ENCODE measurements at regions not wholly inside any gene's neighbourhood (a gene's known extent, or its start where the extent isn't known, plus 50 kb on each side); places are given as distances from the start of the nearest gene placed in this dataset.

GRCh38 chr3:194785315-194785714, 99.6 kb downstream of the FAM43A start:
- Histone ChIP-seq H3K9ac (ENCODE audit: low read length) (no peak overlapping the region), H3K27me3 (replicated peaks; ENCODE audit: insufficient read depth, low read length) (no peaks in the 10 kb centered on the region), H3K4me2 (ENCODE audit: low read depth, low read length) (no peak overlapping the region), H3F3A (ENCODE audit: insufficient read depth, low read length) (no peaks in the 10 kb centered on the region), H3K36me3 (replicated peaks; ENCODE audit: insufficient read depth, low read length) (no peaks in the 10 kb centered on the region), H3K4me3 (ENCODE audit: low read length) (no peak overlapping the region), H3K9me2 (replicated peaks; ENCODE audit: insufficient read depth, low read length) (no peaks in the 10 kb centered on the region), H4K20me1 (ENCODE audit: insufficient read depth, low read length) (no peaks in the 10 kb centered on the region), H3K9me3 (replicated peaks; ENCODE audit: insufficient read depth, low read length) (no peaks in the 10 kb centered on the region), H2AFZ (ENCODE audit: low read length) (no peak overlapping the region), H3K4me1 (ENCODE audit: low read length) (no peaks in the 10 kb centered on the region), H3K79me2 (ENCODE audit: low read length) (no peaks in the 10 kb centered on the region), H3K27ac (ENCODE audit: low read length) (no peak overlapping the region)
- TF ChIP-seq EZH2 (optimal IDR thresholded peaks at IDR 0.05; ENCODE audit: low read depth, low read length) (no peak), EZH2phosphoT487 (IDR thresholded peaks at IDR 0.05; ENCODE audit: low read length) (no peak)
- DNase-seq: no peak

DNA sequence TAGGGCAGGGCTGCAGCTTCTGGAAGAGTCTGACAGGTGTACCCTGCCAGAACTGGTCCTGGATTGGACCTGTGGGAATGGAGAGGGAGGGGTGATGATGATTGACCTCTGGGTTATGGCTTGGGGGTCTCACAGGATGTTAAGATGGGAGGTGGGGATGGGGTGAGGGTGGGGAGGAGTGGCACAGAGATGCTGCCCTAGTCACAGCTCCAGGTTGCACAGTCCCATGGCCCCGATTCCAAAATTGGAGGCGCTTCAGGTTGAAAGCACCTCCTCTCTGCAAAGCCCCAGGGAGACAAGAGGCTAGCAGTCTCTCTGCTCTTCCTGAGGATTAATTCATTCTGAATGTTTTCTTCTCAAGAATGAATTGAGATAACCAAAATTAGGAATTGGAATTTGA, 101.4 kb downstream of the FAM43A start:
- Histone ChIP-seq H3K4me3 (ENCODE audit: low read length) (no peak overlapping the region), H3K27me3 (replicated peaks; ENCODE audit: insufficient read depth, low read length) (no peaks in the 10 kb centered on the region), H2AFZ (ENCODE audit: low read length) (no peak overlapping the region), H3K9me3 (replicated peaks; ENCODE audit: insufficient read depth, low read length) (no peaks in the 10 kb centered on the region), H3K79me2 (ENCODE audit: low read length) (no peaks in the 10 kb centered on the region), H3K9me2 (replicated peaks; ENCODE audit: insufficient read depth, low read length) (no peaks in the 10 kb centered on the region), H4K20me1 (ENCODE audit: insufficient read depth, low read length) (no peaks in the 10 kb centered on the region), H3F3A (ENCODE audit: insufficient read depth, low read length) (no peaks in the 10 kb centered on the region), H3K4me2 (ENCODE audit: low read depth, low read length) (no peak overlapping the region), H3K9ac (ENCODE audit: low read length) (no peak overlapping the region), H3K36me3 (replicated peaks; ENCODE audit: insufficient read depth, low read length) (no peaks in the 10 kb centered on the region), H3K27ac (ENCODE audit: low read length) (no peak overlapping the region), H3K4me1 (ENCODE audit: low read length) (no peaks in the 10 kb centered on the region)
- TF ChIP-seq EZH2phosphoT487 (IDR thresholded peaks at IDR 0.05; ENCODE audit: low read length) (no peak), EZH2 (optimal IDR thresholded peaks at IDR 0.05; ENCODE audit: low read depth, low read length) (no peak)
- TF ChIP-seq, protein P1, sequence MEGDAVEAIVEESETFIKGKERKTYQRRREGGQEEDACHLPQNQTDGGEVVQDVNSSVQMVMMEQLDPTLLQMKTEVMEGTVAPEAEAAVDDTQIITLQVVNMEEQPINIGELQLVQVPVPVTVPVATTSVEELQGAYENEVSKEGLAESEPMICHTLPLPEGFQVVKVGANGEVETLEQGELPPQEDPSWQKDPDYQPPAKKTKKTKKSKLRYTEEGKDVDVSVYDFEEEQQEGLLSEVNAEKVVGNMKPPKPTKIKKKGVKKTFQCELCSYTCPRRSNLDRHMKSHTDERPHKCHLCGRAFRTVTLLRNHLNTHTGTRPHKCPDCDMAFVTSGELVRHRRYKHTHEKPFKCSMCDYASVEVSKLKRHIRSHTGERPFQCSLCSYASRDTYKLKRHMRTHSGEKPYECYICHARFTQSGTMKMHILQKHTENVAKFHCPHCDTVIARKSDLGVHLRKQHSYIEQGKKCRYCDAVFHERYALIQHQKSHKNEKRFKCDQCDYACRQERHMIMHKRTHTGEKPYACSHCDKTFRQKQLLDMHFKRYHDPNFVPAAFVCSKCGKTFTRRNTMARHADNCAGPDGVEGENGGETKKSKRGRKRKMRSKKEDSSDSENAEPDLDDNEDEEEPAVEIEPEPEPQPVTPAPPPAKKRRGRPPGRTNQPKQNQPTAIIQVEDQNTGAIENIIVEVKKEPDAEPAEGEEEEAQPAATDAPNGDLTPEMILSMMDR (IDR thresholded peaks at IDR 0.05; ENCODE audit: low read length): no peak
- DNase-seq: no peak

DNA sequence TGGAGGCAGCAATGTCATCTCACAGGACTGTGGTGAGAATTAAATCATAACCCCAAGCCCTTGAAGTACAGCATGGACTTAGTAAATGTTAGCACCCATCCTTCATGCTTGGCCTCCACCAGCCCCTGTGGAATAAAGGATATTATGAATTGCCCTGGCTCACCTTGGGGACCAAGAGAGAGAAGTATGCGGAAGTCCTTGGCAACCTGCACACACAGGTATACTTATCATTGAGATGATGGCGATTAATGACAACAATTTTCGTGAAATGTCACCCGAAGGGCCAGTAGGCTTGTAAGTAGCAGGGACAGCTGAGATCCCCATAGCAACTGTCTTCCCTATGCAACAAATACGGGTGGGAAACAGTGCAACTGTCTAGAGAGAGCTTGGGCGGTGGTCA, 102.0 kb downstream of the FAM43A start:
- Histone ChIP-seq H3K9me3 (replicated peaks; ENCODE audit: insufficient read depth, low read length) (no peaks in the 10 kb centered on the region), H3K9me2 (replicated peaks; ENCODE audit: insufficient read depth, low read length) (no peaks in the 10 kb centered on the region), H3F3A (ENCODE audit: insufficient read depth, low read length) (no peaks in the 10 kb centered on the region), H3K4me2 (ENCODE audit: low read depth, low read length) (no peak overlapping the region), H3K27ac (ENCODE audit: low read length) (no peak overlapping the region), H3K4me3 (ENCODE audit: low read length) (no peak overlapping the region), H2AFZ (ENCODE audit: low read length) (no peak overlapping the region), H3K79me2 (ENCODE audit: low read length) (no peaks in the 10 kb centered on the region), H4K20me1 (ENCODE audit: insufficient read depth, low read length) (no peaks in the 10 kb centered on the region), H3K4me1 (ENCODE audit: low read length) (no peaks in the 10 kb centered on the region), H3K27me3 (replicated peaks; ENCODE audit: insufficient read depth, low read length) (no peaks in the 10 kb centered on the region), H3K9ac (ENCODE audit: low read length) (no peak overlapping the region), H3K36me3 (replicated peaks; ENCODE audit: insufficient read depth, low read length) (no peaks in the 10 kb centered on the region)
- DNase-seq: no peak
- TF ChIP-seq EZH2 (optimal IDR thresholded peaks at IDR 0.05; ENCODE audit: low read depth, low read length): no peak
- TF ChIP-seq, protein P1 (IDR thresholded peaks at IDR 0.05; ENCODE audit: low read length): no peak
- no peak for TF ChIP-seq EZH2phosphoT487 (IDR thresholded peaks at IDR 0.05; ENCODE audit: low read length)

GRCh38 chr3:194792368-194792767, 106.7 kb downstream of the FAM43A start:
- H3K4me1 ChIP-seq (ENCODE audit: low read length): no peaks in the 10 kb centered on the region
- H3F3A ChIP-seq (ENCODE audit: insufficient read depth, low read length): no peaks in the 10 kb centered on the region
- H3K27me3 ChIP-seq (replicated peaks; ENCODE audit: insufficient read depth, low read length): no peaks in the 10 kb centered on the region
- H3K9me2 ChIP-seq (replicated peaks; ENCODE audit: insufficient read depth, low read length): no peaks in the 10 kb centered on the region
- no peak overlapping the region for H3K4me3 ChIP-seq (ENCODE audit: low read length)
- no peak for TF ChIP-seq EZH2 (optimal IDR thresholded peaks at IDR 0.05; ENCODE audit: low read depth, low read length)
- TF ChIP-seq, protein P1 (IDR thresholded peaks at IDR 0.05; ENCODE audit: low read length): no peak
- no peak for TF ChIP-seq EZH2phosphoT487 (IDR thresholded peaks at IDR 0.05; ENCODE audit: low read length)
- no peak for DNase-seq
- no peaks in the 10 kb centered on the region for H4K20me1 ChIP-seq (ENCODE audit: insufficient read depth, low read length)
- no peak overlapping the region for H3K9ac ChIP-seq (ENCODE audit: low read length)
- no peaks in the 10 kb centered on the region for H3K9me3 ChIP-seq (replicated peaks; ENCODE audit: insufficient read depth, low read length)
- no peak overlapping the region for H3K27ac ChIP-seq (ENCODE audit: low read length)
- no peaks in the 10 kb centered on the region for H3K79me2 ChIP-seq (ENCODE audit: low read length)
- H2AFZ ChIP-seq (ENCODE audit: low read length): no peak overlapping the region
- H3K4me2 ChIP-seq (ENCODE audit: low read depth, low read length): no peak overlapping the region
- H3K36me3 ChIP-seq (replicated peaks; ENCODE audit: insufficient read depth, low read length): no peaks in the 10 kb centered on the region

Data from MM.1S (cell line).